SIG-M5 treated with dmso at 0.1 percent for 504 hours (cell line): ENCODE measurements at regions not wholly inside any gene's neighbourhood (a gene's known extent, or its start where the extent isn't known, plus 50 kb on each side); places are given as distances from the start of the nearest gene placed in this dataset.

Experiments
- DNase-seq: peaks from one replicate; lab custom pipeline; 2025; ENCODE audit not compliant: unreplicated experiment; lab: John Stamatoyannopoulos, UW

DNA sequence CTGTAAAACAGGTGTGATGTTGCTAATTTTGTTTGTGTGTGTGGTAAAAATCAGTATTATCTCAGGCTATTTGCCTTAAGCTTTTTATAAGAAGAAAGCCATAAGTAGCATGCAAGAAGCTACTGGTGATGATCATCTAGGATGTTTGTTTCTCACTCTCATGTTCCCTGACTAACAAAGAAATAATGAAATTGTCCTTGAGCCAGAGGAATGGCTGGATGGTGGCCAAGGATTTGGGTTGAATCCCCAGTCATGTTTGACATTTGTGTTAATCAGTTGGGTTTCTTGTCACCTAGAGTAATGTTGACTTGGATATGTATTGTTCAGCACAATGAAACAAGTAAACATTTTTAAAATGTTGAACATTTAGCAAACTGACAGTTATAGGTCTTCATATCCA lies 496.8 kb upstream of the ZEB2 start:
- DNase-seq: no peak

GRCh38 chr2:145015561-145015960 lies 495.6 kb upstream of the ZEB2 start:
- no peak for DNase-seq

DNA sequence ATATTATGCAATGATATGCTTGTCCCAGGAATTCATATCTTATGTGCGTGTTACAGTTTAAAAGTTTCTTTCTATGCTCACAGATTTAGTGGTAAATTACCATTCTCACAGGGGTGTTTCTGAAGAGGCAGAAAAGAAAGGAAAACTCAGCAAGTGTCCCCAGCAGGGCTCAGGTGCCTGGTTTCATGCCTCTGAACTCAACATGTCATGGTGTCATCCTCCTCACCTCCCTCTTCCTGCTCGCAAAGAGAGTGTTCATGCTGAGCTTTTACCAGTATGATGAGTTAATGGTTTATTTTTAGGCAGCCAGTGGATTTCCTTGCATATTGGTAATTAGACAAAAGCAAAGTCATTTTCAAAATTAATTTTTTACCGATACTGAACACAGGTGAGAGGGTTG lies 492.9 kb upstream of the ZEB2 start:
- no peak for DNase-seq

DNA sequence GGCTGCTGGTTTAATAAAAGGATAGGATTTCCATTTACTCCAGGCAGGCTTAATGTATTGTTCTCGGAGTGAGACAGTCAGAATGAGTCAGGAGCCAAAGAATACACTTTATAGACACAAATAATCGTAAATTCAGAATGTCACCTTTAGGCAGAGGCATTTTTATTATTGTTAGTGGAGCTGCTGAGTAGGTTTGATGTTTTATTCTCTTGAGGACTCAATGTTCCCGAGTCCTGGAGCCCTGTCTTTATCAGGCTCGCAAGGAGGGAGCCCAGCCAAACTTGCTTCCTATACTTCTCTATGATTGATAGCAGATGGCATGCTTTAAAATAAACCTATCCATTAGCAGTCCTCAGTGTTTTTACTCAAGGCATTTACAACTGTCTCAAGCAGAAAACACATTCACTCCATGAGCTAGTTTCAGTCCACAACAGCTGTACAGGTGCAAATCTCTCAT lies 492.3 kb upstream of the ZEB2 start:
- no peak for DNase-seq

GRCh38 chr2:145010635-145011034 lies 490.7 kb upstream of the ZEB2 start:
- DNase-seq: no peak

DNA sequence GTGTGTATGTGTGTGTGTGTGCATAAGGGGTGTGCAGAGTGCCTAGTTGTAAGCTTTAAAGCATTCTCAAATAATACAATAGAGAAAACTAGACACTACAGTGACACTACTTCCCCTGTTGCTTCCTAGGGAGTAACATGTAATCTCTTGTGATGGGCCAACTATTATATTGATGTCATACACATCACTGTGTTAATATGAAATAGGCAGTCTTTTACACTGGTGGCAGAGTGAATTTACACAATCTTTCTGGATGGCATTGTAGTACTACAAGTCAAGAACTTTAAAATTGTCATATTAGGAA lies 488.0 kb upstream of the ZEB2 start:
- no peak for DNase-seq

DNA sequence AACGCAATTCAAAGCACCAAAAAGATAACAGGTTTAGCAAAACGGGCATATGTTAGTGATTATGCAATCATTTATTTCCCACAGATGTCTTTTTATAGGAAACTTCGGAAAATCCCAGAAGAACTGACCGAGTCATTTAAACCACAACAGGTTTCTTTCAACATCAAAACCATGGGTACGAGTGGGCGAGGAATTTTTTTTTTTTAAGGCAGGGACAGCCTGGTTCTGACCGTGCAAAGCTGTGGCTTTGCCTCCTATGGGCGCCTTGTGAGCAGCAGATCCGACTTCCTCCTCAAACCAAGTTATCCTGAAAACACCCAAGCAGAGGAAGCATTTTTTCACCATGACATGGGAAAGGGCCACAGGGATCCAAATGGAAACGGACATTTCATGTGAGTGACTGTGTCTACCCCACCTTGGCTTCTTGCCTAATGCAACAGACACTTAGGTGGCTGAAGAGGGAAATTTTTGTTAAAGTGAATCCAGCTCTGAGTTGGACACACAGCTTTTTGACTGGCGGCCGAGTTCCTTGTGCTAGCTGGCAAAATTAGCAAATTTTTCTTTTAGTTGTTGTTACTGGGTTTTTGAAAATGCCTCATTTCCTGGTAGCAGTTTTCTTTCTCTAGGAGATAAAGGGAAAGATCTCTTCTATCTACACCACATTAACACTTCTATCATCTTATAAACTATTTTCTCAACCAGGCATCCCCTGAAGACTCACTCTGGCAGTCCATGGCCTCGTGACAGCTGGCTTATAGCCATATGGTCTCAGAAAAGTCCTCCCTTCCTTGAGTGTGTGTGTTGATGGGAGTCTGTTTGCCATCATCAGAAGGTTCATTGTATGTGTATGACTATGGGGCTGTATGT lies 487.4 kb upstream of the ZEB2 start:
- DNase-seq: no peak

GRCh38 chr2:145002624-145003023 lies 482.7 kb upstream of the ZEB2 start:
- no peak for DNase-seq

- no peak for DNase-seq
Observed at GRCh38 chr2:145000376-145000775, 480.5 kb upstream of the ZEB2 start.

DNA sequence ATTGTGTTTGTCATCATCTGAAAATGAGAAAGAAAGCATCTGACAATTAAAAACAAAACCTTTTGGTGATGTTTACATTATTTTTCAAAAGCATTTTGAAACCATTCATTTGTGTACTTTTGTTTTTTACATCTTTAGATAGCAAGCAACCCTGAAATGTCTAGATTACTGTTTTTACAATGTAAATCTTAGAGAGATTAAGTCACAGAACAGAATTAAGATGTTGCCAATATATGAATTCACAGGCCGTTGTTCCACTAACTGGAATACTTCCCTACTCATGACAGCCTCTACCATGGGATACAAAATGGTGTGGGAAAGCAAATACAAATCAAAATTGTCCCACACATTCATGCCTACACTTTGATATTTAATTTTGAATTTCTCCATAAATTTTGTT lies 480.0 kb upstream of the ZEB2 start:
- DNase-seq: no peak

DNA sequence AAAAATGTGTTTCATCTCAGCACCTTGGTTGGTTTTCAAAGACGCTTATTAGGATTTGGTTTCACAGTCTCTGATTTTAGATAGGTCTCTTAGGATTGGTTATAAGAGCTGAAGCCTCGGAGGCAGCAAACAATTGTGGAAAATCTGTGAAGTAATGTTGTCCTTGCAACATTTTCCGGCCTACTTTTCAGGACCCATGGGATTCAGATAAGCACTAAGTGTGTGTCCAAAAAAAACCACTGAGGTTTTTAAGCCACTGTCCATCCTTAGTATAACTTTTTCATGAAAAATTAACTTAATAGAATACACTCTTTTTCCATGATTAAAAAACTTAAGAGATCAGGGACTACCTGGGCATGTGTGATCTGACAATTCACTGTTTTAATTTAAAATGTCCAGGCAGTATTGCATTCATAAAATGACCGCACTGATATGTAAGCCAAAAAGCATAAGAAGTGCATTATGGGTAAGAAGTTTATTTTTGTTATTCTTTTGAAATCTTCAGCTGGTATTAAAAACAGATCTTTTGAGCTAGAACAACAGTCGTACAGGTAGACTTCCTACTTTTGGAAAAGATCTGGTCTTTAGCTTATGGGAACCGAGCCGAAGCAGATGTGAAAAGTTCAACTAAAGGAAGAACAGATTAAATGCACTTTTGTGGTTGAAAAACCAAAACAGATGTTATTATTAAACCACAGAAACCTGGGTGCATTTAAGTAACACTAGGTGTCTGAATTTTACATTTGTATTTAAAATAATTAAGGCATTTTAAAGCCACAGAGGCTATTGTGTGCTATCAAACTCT lies 479.4 kb upstream of the ZEB2 start:
- DNase-seq: no peak

DNA sequence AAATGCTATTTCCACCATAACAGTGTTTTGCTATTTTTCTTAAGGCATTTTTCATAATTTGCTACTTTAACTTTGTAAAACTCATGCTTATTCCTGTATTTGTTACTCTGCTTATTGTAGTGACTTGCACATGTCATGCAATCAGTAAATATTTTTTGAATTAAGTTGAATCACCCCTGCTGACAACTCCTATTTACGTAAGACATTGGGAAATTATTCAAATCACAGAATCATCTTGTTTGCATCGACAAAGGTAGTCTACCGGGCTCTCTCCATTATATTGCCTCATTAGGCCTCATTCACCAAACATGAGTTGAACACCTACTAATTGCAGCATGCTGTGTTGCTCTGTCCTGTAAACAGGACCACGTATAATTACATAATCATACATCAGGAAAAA lies 478.5 kb upstream of the ZEB2 start:
- no peak for DNase-seq

- DNase-seq: no peak
Observed at GRCh38 chr2:144996225-144996795, 476.4 kb upstream of the ZEB2 start.

DNA sequence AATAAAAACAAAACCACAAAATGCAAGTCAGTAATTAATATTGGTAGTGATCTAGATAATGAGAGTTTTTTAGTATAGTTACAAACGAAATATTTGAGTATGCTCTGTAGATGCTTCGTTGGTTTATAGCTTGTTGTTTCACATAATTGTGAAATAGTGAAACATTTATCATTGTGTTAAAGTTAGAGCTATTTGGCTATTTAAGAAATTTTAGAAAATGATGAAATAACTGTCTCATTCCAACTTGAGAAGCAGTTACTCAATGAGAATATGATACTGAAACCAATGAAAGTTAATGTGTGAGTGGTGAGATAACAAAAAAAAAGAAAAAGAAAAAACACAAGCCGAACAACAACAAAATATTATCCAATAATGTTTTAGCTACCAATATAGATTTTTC lies 475.6 kb upstream of the ZEB2 start:
- DNase-seq: peak; percentile 64

GRCh38 chr2:144990661-144991060 lies 470.7 kb upstream of the ZEB2 start:
- DNase-seq: no peak

- no peak for DNase-seq
Observed at GRCh38 chr2:144989579-144990270, 469.8 kb upstream of the ZEB2 start.

DNA sequence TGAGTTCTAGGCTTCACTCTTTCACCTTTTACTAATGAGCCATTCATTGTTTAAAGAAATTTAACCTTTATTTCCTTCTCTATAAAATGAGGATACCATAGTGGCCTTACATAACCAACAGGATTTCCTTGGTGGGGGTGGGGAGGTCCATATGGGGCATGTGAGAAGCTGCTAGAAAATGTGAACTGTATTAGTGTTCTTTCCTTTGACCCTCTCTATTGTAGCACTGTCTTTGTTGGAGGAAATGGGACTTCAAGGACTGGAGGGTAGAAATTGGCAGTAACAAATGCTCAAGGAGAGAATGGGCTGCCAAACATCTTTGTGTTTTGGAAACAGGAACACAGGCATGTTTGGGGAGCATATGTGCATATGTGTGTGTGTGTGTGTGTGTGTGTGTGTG lies 468.7 kb upstream of the ZEB2 start:
- DNase-seq: no peak

DNA sequence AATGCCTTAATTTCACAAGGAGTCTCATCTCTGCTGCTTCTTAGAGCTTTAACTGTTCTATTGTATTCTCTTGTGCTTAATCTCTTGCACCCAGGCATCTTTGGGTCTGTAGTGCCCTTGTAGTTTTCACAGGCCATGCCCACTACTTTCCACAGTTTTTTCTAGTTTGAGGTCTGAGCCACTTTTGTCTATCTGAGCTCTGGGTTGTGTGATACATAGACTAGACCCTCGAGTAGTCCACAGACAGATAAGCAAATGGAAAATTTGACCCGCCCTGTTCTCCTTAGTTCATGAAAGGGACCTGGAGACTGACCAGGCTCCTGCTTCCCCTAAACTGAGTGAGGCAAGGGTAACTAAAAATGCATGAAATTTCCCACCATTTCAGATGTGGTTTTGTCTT lies 466.8 kb upstream of the ZEB2 start:
- no peak for DNase-seq

GRCh38 chr2:144984038-144984437 lies 464.1 kb upstream of the ZEB2 start:
- no peak for DNase-seq

GRCh38 chr2:144983107-144983506 lies 463.2 kb upstream of the ZEB2 start:
- DNase-seq: no peak

GRCh38 chr2:144982481-144982880 lies 462.6 kb upstream of the ZEB2 start:
- DNase-seq: no peak

GRCh38 chr2:144975881-144976280 lies 456.0 kb upstream of the ZEB2 start:
- no peak for DNase-seq
